ENCODE measurements at regions not wholly inside any gene's neighbourhood (a gene's known extent, or its start where the extent isn't known, plus 50 kb on each side); places are given as distances from the start of the nearest gene placed in this dataset.

DNA sequence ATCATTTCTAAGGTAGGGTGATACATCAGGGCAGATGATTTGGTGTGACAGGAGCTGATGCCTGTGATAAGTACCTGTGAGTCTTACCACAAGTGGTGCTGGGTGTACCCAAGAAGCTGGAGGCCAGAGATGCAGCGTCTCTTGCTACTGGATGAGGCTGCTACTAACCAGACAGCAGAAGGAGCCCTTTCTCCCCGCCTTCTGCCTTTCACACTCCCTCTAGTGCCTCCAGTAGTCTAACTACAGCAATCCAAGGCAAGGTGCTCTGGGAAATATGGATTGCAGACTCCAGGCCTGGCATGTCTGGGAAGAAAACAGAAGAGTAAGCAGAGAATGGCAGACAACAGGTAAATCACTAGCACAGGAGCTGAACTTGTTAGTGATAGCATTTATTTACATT, 470.8 kb downstream of the NKX6-1 start:
- intact Hi-C loops (cut with micrococcal nuclease), result no loop called here
- no peaks in the 10 kb centered on the region for H3K27me3 Mint-ChIP-seq (ENCODE audit: insufficient read depth)
- H3K4me3 Mint-ChIP-seq, result no peak overlapping the region
- H3K36me3 Mint-ChIP-seq (ENCODE audit: low read depth), result no peaks in the 10 kb centered on the region
- no peaks in the 10 kb centered on the region for H3K9me3 Mint-ChIP-seq
- H3K4me1 Mint-ChIP-seq (ENCODE audit: low read depth), result no peaks in the 10 kb centered on the region
- DNase-seq (ENCODE audit: low spot score), result no peak
- H3K27ac Mint-ChIP-seq, result no peak overlapping the region

GRCh38 chr4:84024405-84024804, 474.7 kb downstream of the NKX6-1 start:
- no peak for DNase-seq (ENCODE audit: low spot score)
- no peaks in the 10 kb centered on the region for H3K9me3 Mint-ChIP-seq
- no peaks in the 10 kb centered on the region for H3K27me3 Mint-ChIP-seq (ENCODE audit: insufficient read depth)
- intact Hi-C loops (cut with micrococcal nuclease), result no loop called here
- H3K4me3 Mint-ChIP-seq, result no peak overlapping the region
- no peaks in the 10 kb centered on the region for H3K4me1 Mint-ChIP-seq (ENCODE audit: low read depth)
- H3K36me3 Mint-ChIP-seq (ENCODE audit: low read depth), result no peaks in the 10 kb centered on the region
- H3K27ac Mint-ChIP-seq, result no peak overlapping the region

GRCh38 chr4:84022564-84022963, 476.5 kb downstream of the NKX6-1 start:
- no peaks in the 10 kb centered on the region for H3K4me1 Mint-ChIP-seq (ENCODE audit: low read depth)
- H3K4me3 Mint-ChIP-seq, result no peak overlapping the region
- H3K27me3 Mint-ChIP-seq (ENCODE audit: insufficient read depth), result no peaks in the 10 kb centered on the region
- intact Hi-C loops (cut with micrococcal nuclease), result no loop called here
- no peak overlapping the region for H3K27ac Mint-ChIP-seq
- DNase-seq (ENCODE audit: low spot score), result no peak
- H3K9me3 Mint-ChIP-seq, result no peaks in the 10 kb centered on the region
- no peaks in the 10 kb centered on the region for H3K36me3 Mint-ChIP-seq (ENCODE audit: low read depth)

- no peak overlapping the region for H3K4me3 Mint-ChIP-seq
- H3K4me1 Mint-ChIP-seq (ENCODE audit: low read depth), result no peaks in the 10 kb centered on the region
- no peak for DNase-seq (ENCODE audit: low spot score)
- H3K36me3 Mint-ChIP-seq (ENCODE audit: low read depth), result no peaks in the 10 kb centered on the region
- H3K27ac Mint-ChIP-seq, result no peak overlapping the region
- H3K9me3 Mint-ChIP-seq, result no peaks in the 10 kb centered on the region
- intact Hi-C loops (cut with micrococcal nuclease), result no loop called here
- no peaks in the 10 kb centered on the region for H3K27me3 Mint-ChIP-seq (ENCODE audit: insufficient read depth)
Measured at GRCh38 chr4:84019626-84020025, 479.5 kb downstream of the NKX6-1 start.

DNA sequence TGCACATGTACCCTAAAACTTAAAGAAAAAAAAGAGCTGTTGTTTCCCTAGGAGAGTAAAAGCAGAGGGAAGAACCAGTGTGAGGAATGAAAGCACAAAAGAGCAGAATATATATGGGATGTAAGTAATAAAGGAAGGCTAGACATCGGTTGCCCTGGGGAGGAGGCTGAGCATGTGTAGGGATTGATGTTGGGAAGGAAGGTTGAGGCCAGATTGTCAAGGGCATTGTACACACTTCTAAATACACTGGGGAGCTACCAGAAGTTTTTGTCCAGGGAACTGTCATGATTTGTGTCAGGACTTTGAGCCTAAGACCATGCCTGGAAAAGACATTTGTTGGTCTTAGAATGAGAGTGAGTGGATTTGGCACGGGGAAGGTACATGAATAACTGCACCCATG, 467.1 kb downstream of the GPAT3 start:
- no peaks in the 10 kb centered on the region for H3K9me3 Mint-ChIP-seq
- no peaks in the 10 kb centered on the region for H3K4me1 Mint-ChIP-seq (ENCODE audit: low read depth)
- no peak for DNase-seq (ENCODE audit: low spot score)
- H3K27me3 Mint-ChIP-seq (ENCODE audit: insufficient read depth), result peaks cover under 1% of the 10 kb centered on the region
- H3K36me3 Mint-ChIP-seq (ENCODE audit: low read depth), result no peaks in the 10 kb centered on the region
- intact Hi-C loops (cut with micrococcal nuclease), result no loop called here
- no peak overlapping the region for H3K4me3 Mint-ChIP-seq
- no peak overlapping the region for H3K27ac Mint-ChIP-seq

DNA sequence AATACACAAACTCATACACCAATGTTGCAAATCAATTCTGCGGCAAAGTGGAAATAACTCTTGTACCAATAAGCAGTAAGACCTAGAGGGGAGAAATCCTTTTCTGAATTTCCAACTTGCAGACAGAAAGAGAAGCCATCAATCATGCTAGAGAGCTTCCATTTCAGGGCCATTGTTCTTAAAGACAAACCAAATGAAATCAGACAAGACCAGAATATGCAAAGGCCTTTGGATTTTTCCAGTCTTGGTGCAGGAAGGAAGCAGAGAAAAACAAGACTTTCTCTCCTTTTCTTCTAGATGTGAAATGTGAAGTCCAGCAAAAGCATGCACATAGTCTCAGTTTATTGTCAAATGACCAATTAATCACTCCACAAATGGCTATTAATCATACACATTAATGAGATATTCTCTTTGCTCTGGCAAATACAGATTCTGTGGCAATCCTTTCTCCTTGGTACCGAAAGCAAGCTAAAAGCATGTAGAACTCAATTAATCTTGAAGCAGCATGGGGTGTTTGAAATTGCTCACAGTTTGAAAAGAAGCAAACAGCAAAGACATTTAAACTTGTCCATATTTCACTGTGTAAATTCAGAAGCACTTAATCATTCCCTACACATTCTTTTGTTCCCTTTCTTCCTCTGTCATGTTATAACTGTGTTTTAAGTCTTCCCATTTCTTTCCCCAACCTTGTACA, 466.1 kb downstream of the GPAT3 start:
- intact Hi-C loops (cut with micrococcal nuclease), result no loop called here
- Mint-ChIP-seq H3K4me1 (ENCODE audit: low read depth) (no peaks in the 10 kb centered on the region), H3K4me3 (no peak overlapping the region), H3K9me3 (no peaks in the 10 kb centered on the region), H3K36me3 (ENCODE audit: low read depth) (no peaks in the 10 kb centered on the region), H3K27me3 (ENCODE audit: insufficient read depth) (peaks cover 2% of the 10 kb centered on the region), H3K27ac (no peak overlapping the region)
- DNase-seq (ENCODE audit: low spot score), result no peak

DNA sequence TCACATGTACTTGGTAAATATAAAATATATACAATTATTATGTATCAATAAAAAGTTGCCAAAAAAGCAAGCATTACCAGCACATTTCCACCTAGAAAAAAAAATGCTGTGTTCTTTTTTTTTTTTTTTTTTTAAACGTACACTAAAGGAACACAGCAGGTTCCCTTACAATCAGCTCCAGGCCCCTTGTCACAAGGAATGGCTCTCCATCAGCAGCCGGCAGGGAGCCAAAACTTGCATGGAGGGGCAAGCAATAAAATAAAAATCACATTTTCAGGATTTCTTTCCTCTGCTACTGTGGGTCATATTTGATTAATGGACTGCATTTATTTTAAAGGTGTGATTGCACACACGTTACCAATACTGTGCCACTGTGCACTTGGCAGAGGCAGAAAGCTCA, 460.3 kb downstream of the GPAT3 start:
- H3K4me1 Mint-ChIP-seq (ENCODE audit: low read depth), result no peaks in the 10 kb centered on the region
- no peaks in the 10 kb centered on the region for H3K36me3 Mint-ChIP-seq (ENCODE audit: low read depth)
- DNase-seq (ENCODE audit: low spot score), result no peak
- H3K27ac Mint-ChIP-seq, result no peak overlapping the region
- H3K27me3 Mint-ChIP-seq (ENCODE audit: insufficient read depth), result peaks cover 2% of the 10 kb centered on the region
- intact Hi-C loops (cut with micrococcal nuclease), result no loop called here
- no peak overlapping the region for H3K4me3 Mint-ChIP-seq
- H3K9me3 Mint-ChIP-seq, result no peaks in the 10 kb centered on the region

- Mint-ChIP-seq H3K4me1 (ENCODE audit: low read depth) (no peaks in the 10 kb centered on the region), H3K9me3 (no peaks in the 10 kb centered on the region), H3K36me3 (ENCODE audit: low read depth) (no peaks in the 10 kb centered on the region), H3K27ac (no peak overlapping the region), H3K27me3 (ENCODE audit: insufficient read depth) (peaks cover 4% of the 10 kb centered on the region), H3K4me3 (no peak overlapping the region)
- intact Hi-C loops (cut with micrococcal nuclease), result no loop called here
- DNase-seq (ENCODE audit: low spot score), result no peak
Measured at GRCh38 chr4:83993774-83994173, 457.9 kb downstream of the GPAT3 start.

DNA sequence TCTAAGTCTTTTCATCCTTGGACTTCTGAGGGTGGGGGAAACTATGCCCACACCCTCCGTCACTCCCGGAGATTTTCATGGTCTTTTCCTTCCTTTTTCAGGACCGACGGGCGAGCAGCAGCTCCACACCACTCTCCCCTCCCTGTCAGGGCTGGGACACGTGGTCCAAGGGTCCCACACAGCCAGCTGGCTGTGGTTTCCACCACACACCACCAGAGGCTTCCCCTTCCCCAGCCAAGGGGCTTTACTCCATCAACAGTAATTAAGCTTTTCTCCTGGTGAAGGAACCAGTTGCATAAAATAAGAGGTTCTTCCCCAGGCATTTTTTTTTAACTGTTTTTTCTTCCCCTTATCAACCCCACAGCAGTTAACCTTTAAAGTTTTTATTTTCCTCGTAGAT, 453.9 kb downstream of the GPAT3 start:
- H3K4me1 Mint-ChIP-seq (ENCODE audit: low read depth), result no peaks in the 10 kb centered on the region
- DNase-seq (ENCODE audit: low spot score), result no peak
- intact Hi-C loops (cut with micrococcal nuclease), result no loop called here
- no peaks in the 10 kb centered on the region for H3K9me3 Mint-ChIP-seq
- no peaks in the 10 kb centered on the region for H3K36me3 Mint-ChIP-seq (ENCODE audit: low read depth)
- no peak overlapping the region for H3K4me3 Mint-ChIP-seq
- H3K27ac Mint-ChIP-seq, result no peak overlapping the region
- peaks cover 2% of the 10 kb centered on the region for H3K27me3 Mint-ChIP-seq (ENCODE audit: insufficient read depth)

GRCh38 chr4:83981156-83981555, 445.2 kb downstream of the GPAT3 start:
- no peaks in the 10 kb centered on the region for H3K4me1 Mint-ChIP-seq (ENCODE audit: low read depth)
- H3K36me3 Mint-ChIP-seq (ENCODE audit: low read depth), result no peaks in the 10 kb centered on the region
- no peak for DNase-seq (ENCODE audit: low spot score)
- H3K4me3 Mint-ChIP-seq, result no peak overlapping the region
- H3K9me3 Mint-ChIP-seq, result no peaks in the 10 kb centered on the region
- H3K27ac Mint-ChIP-seq, result no peak overlapping the region
- intact Hi-C loops (cut with micrococcal nuclease), result no loop called here
- H3K27me3 Mint-ChIP-seq (ENCODE audit: insufficient read depth), result no peaks in the 10 kb centered on the region

- Mint-ChIP-seq H3K4me3 (no peak overlapping the region), H3K27ac (no peak overlapping the region), H3K36me3 (ENCODE audit: low read depth) (no peaks in the 10 kb centered on the region), H3K4me1 (ENCODE audit: low read depth) (no peaks in the 10 kb centered on the region), H3K9me3 (no peaks in the 10 kb centered on the region), H3K27me3 (ENCODE audit: insufficient read depth) (no peaks in the 10 kb centered on the region)
- intact Hi-C loops (cut with micrococcal nuclease), result no loop called here
- DNase-seq (ENCODE audit: low spot score), result no peak
Measured at GRCh38 chr4:83979773-83980172, 443.9 kb downstream of the GPAT3 start.

DNA sequence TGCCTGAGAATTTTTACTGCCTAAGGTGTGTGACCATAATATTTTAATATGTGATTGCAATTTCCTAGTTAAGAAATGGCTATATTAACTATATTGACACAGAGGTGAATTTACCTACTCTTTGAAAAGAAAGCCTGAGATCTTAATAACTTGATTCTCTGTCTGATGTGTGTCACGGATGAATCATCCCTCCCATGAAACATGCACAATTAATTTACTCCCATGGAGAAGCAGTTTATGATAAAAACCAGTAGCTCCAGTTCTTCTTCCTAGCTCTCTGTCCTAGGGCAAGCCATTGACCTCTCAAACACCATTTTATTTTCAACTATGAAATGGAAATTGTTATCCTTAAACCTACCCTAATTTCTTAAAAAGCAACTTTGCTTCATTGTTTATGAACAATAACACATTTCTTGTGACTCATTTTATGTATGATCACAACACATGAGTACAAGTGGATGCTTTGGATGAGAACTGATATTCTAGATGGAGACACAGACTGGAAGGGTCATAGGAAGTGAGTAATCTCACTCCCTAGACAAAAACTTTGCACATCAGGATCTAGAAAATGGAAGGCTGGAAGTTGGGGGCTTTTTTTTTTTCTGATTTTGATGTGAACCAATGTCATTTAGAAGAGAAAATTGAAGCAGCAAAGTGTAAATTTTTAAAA, 438.3 kb downstream of the GPAT3 start:
- intact Hi-C loops (cut with micrococcal nuclease), result no loop called here
- Mint-ChIP-seq H3K4me1 (ENCODE audit: low read depth) (no peaks in the 10 kb centered on the region), H3K27ac (no peak overlapping the region), H3K9me3 (no peaks in the 10 kb centered on the region), H3K27me3 (ENCODE audit: insufficient read depth) (no peaks in the 10 kb centered on the region), H3K36me3 (ENCODE audit: low read depth) (no peaks in the 10 kb centered on the region), H3K4me3 (no peak overlapping the region)
- no peak for DNase-seq (ENCODE audit: low spot score)

- Mint-ChIP-seq H3K27me3 (ENCODE audit: insufficient read depth) (no peaks in the 10 kb centered on the region), H3K9me3 (peaks cover 4% of the 10 kb centered on the region), H3K36me3 (ENCODE audit: low read depth) (no peaks in the 10 kb centered on the region), H3K4me1 (ENCODE audit: low read depth) (no peaks in the 10 kb centered on the region), H3K4me3 (no peak overlapping the region), H3K27ac (no peak overlapping the region)
- DNase-seq (ENCODE audit: low spot score), result no peak
- intact Hi-C loops (cut with micrococcal nuclease), result no loop called here
Measured at GRCh38 chr4:83964996-83965541, 429.2 kb downstream of the GPAT3 start.

Measured in activated T-helper 1 cell treated with anti-CD3 and anti-CD28 coated beads, Interleukin-12 subunit alpha, Interleukin-12 subunit beta, Interleukin-2, Interleukin-4 antibody, amounts not matched to agents 30 ng/mL and 10 ng/mL and 1 ng/mL, durations not matched to agents 14 hours and 24 hours and 36 hours (primary cell).